Ammon's horn (tissue), 1 donor: ENCODE measurements at regions not wholly inside any gene's neighbourhood (a gene's known extent, or its start where the extent isn't known, plus 50 kb on each side); places are given as distances from the start of the nearest gene placed in this dataset.
"Not testable (repeated sequence)": the region's sequence is repeated elsewhere in the genome, so short reads cannot be mapped to it uniquely, and the experiment has no call there.

ENCODE experiments used
- DNase-seq: peaks from one replicate; pipeline ENCODE4 v3.0.0-alpha.2; 2016; ENCODE audit warnings: low spot score

GRCh38 chr11:45385423-45385822, 99.3 kb upstream of the SYT13 start:
- no peak for DNase-seq

- no peak for DNase-seq
Measured at GRCh38 chr11:45384711-45385241, 98.6 kb upstream of the SYT13 start.

DNA sequence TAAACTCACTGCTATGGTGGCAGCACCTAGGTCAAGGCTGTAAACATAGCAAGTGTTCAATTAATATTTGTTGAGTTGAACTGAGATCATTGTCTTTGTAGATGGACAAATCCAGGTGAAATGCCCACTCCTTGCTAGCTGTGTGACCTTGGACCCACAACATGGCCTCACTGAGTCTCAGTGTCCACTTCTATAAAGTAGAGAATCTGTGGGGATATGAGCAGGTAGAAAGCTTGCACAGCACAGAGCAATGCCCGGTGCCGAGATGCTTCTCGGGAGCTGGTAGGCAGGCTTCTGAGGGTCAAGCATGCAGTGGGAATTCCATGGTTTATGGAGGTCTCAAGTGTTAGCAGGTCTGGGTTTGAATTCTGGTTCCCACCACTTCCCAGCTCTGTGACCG, 97.9 kb upstream of the SYT13 start:
- DNase-seq: no peak

DNA sequence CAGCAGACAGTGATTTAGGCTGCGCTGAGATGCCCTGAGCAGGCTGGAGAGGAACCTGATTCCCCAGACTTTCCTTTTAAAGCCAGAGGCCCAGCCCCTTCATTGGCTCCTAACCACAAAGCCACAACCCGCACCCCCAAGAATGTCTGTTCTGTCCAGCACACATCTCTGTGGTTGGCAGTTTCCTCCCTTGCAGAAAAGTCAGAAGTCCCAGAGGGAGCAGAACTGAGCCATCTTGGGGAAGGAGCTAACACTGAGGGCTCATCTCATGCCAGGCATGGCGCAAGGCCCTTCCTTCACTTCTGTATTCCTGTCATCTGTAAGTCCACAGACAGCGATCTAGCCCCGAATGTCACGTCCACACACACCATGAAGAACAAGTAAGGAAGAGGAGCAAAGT, 97.1 kb upstream of the SYT13 start:
- peak; percentile 55 for DNase-seq

- no peak for DNase-seq
Measured at GRCh38 chr11:45382133-45382878, 96.2 kb upstream of the SYT13 start.

GRCh38 chr11:45379162-45379863, 93.2 kb upstream of the SYT13 start:
- no peak for DNase-seq

DNA sequence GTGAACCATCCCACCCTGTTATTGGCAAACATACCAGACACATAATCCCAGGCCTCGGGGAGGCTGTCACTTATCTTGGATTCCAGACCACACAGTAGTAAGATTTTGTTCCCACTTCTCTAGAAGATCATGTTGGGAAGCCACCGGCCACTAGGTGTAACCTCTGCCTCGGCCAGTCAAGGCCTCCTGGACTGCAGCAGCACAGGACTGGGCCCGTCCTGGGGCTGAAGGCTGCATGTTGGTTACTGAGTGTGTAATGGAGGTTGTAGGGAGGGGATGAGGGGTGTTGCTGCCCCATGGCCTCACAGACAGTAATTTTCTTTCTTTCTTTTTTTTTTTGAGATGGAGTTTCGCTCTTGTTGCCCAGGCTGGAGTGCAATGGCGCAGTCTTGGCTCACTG, 92.4 kb upstream of the SYT13 start:
- no peak for DNase-seq

DNA sequence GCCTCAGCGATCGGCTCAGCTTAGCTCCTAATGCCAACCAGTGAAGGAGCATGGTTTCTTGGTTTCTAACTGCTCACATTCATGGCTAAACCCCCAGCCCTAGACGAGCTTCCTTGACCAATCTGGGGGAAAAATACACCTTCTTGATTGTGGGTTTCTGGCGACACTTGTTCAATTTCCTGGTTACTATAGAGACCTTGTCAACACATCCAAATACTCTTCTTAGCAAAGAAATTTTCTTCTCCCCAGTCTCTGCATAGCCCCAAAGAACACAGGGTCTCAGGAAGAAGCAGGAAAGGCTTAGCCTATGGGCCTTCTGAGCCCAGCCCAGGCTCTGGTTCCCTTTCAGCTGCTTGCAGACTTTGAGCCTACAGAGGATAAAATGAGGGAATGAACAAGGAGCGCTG, 88.5 kb upstream of the SYT13 start:
- no peak for DNase-seq

- DNase-seq: no peak
Measured at GRCh38 chr11:45374130-45374529, 88.0 kb upstream of the SYT13 start.

DNA sequence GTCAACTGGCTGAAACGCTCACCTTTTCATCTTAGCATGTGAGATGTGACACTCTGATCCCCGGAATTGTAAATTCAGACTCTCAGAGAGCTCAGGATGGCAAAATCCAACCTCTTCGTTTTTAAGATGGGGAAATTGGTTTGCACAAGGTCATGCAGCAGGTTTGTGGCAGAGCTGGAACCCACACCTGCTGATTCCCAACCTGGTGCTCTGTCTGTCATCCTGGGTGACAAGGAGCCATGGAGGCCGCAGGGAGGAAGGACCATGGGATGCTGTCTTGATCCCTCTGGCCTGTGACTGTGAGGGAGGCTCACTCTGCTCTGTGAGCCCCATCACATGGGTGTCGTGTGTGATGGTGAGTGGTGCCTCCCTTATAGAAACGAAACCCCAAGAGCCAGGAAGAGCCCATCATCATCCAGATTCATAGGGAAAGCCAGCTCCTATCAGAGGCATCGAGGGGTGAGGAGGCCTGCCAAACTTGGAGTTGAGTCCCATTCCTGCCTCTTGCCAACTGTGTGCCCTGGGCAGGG, 87.4 kb upstream of the SYT13 start:
- DNase-seq: no peak

GRCh38 chr11:45372414-45372813, 86.3 kb upstream of the SYT13 start:
- not testable (repeated sequence) for DNase-seq

DNA sequence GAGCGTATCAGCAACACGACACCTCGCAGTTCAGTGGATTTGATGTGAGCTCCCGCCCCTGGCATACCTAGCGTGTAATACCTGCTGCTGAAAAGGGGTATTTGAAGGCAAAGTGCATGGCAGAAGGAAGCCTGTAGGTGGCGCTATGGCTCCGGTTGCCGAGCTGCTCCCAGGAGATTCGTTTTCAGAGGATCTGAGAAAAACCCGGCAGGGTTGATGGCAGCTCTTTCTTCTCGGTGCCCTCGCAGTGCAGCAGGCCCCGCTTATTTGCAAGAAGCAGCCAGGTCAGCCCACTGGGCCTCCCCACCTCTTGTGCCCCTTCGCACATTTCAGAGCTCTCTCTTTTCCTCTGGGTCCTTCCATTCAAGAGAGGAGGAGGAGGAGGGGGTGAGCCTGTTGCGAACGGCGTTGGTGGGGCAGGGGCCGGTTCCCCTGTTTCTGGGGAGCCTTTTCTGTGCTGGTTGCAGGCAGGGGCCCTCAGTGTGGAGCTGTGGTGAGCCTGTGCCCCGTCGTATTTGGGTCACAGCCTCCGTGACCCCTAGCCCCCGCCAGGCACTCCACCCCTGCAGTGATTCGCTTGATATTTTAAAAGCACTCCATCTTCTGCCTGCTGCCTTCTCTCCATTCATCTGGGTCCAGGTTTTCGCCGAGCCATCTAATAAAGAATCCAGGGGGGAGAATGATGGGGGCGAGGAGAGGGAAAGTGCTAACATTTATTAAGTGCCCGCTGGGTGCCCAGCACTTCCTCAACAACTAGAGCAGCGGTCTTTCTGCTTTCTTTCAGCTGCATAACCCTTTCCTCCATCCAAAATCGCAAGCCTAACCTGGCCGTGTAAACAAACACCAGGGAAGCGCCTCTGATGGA, 85.3 kb upstream of the SYT13 start:
- peak; percentile 87 for DNase-seq

GRCh38 chr11:45369313-45369712, 83.2 kb upstream of the SYT13 start:
- no peak for DNase-seq

- no peak for DNase-seq
Measured at GRCh38 chr11:45368697-45369096, 82.6 kb upstream of the SYT13 start.

DNA sequence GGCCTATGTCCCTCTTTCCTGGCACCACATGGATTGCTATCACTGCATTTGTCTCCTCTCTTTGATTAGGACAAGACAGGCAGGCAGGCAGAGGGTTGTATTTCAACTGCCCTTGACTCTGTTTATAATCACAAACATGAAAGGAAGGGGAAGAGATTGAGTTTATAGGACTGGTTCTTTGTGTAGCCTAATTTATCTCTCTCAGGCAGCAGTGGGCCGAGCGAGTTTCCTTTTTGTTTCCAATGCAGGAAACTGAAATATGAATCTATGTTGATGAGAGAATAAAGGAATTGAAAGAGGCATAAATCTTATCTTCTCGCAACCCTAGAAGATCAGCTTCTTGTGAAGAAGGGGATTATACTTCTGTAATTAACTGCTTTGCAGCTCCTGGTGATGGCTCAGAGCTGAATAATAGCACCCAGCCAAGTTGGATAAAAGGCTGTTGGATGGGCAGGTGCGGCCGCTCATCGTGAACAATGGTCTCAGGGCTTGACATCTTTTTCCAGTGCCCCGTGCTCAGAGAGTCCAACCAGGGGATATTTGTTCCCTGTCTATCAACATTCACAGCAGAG, 80.6 kb upstream of the SYT13 start:
- no peak for DNase-seq

DNA sequence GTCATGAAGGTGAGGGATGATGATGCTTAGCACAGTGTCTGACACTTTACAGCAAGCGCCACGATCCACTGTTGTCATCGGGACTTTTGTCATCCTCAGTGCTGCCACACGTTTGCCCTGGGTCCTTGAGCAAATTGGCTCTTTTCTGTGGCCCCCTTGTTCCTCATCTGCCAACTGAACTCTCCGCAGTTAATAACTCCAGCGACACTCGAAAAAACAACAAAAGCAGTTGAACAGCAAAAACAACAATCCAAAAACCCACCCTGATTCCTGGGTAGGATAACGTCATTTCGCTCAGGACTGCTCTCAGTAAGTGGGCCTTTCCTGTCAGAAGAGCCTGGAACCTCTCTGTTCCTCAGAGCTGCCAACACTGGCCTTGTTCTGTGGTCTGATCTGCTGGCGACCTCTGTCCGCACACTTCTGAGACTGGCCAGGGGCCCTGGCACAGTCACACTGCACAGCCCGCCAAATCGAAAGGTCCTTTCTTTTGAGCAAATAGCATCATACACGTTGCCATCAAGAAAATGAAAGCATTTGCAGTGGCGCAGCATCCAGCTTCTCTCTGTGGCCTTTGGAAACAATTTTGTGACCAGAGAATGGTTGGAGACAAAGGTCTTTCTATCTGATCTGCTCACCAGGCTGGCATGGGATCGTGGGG, 79.9 kb upstream of the SYT13 start:
- DNase-seq: peak; percentile 68

DNA sequence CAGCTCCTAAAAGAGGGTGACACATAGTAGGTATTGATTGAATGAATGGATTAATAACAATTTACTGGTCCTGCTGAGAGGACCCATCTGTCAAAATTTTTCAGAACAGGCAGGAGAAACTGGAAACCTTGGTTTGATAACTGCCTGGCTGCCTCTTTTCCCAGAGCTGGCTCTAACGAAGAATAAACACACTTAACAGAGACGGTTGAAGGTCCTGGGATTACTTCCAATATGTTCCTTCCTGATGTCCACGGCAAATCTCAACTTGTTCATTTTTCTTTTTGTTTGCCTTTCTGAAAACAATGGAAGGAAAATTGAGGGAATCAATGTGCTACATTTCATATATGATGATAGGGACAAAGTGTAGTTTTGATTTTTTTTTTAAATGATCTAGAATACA, 76.5 kb upstream of the SYT13 start:
- DNase-seq: no peak

DNA sequence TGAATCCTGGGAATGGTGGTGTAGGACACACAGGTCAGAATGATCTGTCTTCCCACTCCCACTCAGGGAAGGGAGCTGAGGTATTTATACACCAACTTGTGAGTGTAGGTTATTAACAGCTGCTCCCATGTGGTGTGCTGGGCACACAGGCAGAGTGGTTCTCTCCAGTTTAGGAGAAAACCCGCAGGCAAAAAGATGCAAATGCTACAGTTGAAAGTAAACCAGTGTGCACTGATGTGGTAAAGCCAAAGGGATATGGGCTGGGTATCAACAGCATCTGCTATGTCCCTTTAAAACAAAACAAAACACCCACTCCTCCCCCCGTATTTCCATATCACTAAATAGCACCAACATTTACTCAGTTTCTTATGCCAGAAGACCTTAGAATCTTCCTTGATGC, 75.4 kb upstream of the SYT13 start:
- DNase-seq: no peak

DNA sequence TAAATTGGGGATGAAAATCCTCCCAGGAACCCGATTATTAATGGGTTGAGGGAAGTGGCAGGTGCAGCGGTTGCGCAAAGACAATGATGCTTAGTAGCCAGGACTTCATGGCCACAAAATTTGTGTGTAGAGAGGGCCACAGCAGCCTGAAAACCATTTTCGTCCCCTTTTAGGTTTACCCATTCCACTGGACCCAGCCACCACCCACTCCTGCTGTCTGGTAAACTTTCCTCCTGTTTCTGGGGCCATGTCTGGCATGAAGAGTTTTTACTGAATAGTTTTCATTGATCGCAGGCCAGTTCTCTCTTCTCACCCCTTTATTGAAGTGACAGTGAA, 69.5 kb upstream of the SYT13 start:
- no peak for DNase-seq

DNA sequence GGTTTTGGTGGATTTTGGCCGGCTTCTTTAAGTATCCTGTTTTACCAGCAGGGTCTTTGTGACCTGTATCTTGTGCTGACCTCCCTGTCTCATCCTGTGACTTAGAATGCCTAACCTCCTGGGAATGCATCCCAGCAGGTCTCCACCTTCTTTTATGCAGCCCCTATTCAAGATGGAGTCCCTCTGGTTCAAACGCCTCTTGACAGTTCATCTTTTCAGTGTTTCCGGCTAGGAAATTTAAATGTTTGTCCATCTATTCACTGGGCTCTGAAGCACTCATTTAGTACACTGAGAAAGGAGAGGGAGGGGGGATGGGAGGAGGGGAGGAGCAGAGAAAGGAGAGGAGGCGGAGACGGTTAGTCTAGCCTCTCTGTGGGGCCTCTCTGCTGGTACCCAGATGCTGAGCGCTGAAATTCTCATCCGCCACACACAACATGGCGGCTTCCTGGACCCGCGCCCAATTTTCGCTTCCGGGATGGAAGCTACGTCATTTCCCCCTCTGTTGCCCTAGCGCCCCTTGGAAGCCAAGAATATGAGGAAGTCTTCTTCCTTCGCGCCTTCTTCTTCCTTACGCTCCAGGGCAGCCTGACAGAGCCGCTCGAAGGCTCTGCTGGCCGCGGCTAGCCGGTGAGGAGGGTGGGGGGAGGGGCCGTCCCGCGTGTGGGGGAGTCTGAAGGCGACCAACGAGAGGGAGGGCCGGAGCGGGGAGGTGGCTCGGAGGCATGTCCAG, 69.0 kb upstream of the SYT13 start:
- peak; percentile 85 for DNase-seq

- DNase-seq: no peak
Measured at GRCh38 chr11:45348729-45349128, 62.6 kb upstream of the SYT13 start.
